Endothelial cell of umbilical vein (primary cell): ENCODE measurements at regions not wholly inside any gene's neighbourhood (a gene's known extent, or its start where the extent isn't known, plus 50 kb on each side); places are given as distances from the start of the nearest gene placed in this dataset.

Source experiments
- BruUV-seq: library from RNA; stranded (reverse); fragments of 400-500 nt; replicated peaks from 2 replicates; lab custom pipeline; 2021; lab: Mats Ljungman, UMichigan
- CTCF ChIA-PET: fragments of 300-600, 350-600 bp; sonication (Branson Sonifier 250); formaldehyde crosslinking; loops from one replicate; lab custom pipeline; 2021; ENCODE audit warnings: antibody characterized with exemption, inconsistent platforms; lab: Charles Lee
- POLR2A ChIA-PET: fragments of 300-600, 350-600 bp; sonication (Branson Sonifier 250); formaldehyde crosslinking; loops from one replicate; lab custom pipeline; 2021; ENCODE audit warnings: antibody characterized with exemption, inconsistent platforms; lab: Charles Lee
- DNase-seq: peaks from one replicate; pipeline ENCODE4 v3.0.0-alpha.2; 2011; ENCODE audit warnings: low read depth, low spot score
- FAIRE-seq: peaks from 2 replicates; lab custom pipeline; 2011; peaks lifted over from hg19 to GRCh38; lab: Jason Lieb, UNC
- H2AFZ ChIP-seq: 2 replicates; pipeline ENCODE4 v1.6.0; 2012; ENCODE audit warnings: low read depth, low read length, control low read depth, inconsistent platforms
- H3K27ac ChIP-seq: 2 replicates; pipeline ENCODE4 v1.5.1; 2011; ENCODE audit warnings: low read depth, mild to moderate bottlenecking, control low read depth, low read length, moderate library complexity; ENCODE audit not compliant: insufficient read depth
- H3K27me3 ChIP-seq, 2 experiments: 2 replicates each; pipeline versions ENCODE4 v1.6.0 to v1.6.1; 2011; ENCODE audit warnings: low read length in 2 of 2, mixed read lengths in 1 of 2; ENCODE audit not compliant: control insufficient read depth in 2 of 2, insufficient read depth in 2 of 2
- H3K36me3 ChIP-seq, 2 experiments: 2 replicates in 1 of 2; 3 replicates in 1 of 2; pipeline ENCODE4 v1.5.1; 2011; ENCODE audit warnings: low read length in 2 of 2, mild to moderate bottlenecking in 1 of 2, moderate library complexity in 1 of 2; ENCODE audit not compliant: control insufficient read depth in 2 of 2, insufficient read depth in 2 of 2; ENCODE audit errors: extremely low read depth in 1 of 2
- H3K4me1 ChIP-seq: 3 replicates; pipeline ENCODE4 v1.5.1; 2011; ENCODE audit warnings: mild to moderate bottlenecking, low read length; ENCODE audit not compliant: control insufficient read depth, insufficient read depth; ENCODE audit errors: extremely low read depth
- H3K4me2 ChIP-seq: 2 replicates; pipeline ENCODE4 v1.6.1; 2011; ENCODE audit warnings: low read length, control low read depth, mixed read lengths; ENCODE audit not compliant: insufficient read depth
- H3K4me3 ChIP-seq, 3 experiments: fragments of 200-600 bp in 1 of 3; sonication (generic), shearing (Covaris generic) in 1 of 3; replicated peaks in 1 of 3; 2 replicates each; pipeline ENCODE4 v1.5.1; 2011 to 2016; ENCODE audit warnings: control low read depth in 3 of 3, low read length in 3 of 3, mild to moderate bottlenecking in 2 of 3, inconsistent platforms in 1 of 3, low read depth in 1 of 3, moderate library complexity in 1 of 3; ENCODE audit not compliant: insufficient read depth in 1 of 3
- H3K79me2 ChIP-seq: 2 replicates; pipeline ENCODE4 v1.6.0; 2012; ENCODE audit warnings: low read length, inconsistent platforms; ENCODE audit not compliant: control insufficient read depth, insufficient read depth
- H3K9ac ChIP-seq: replicated peaks from 2 replicates; pipeline ENCODE3; 2011; ENCODE audit warnings: low read length, control low read depth; ENCODE audit not compliant: insufficient read depth; ENCODE audit errors: extremely low read depth
- H3K9me1 ChIP-seq: replicated peaks from 3 replicates; pipeline ENCODE4 v1.6.0; 2011; ENCODE audit warnings: mild to moderate bottlenecking, low read length; ENCODE audit not compliant: control insufficient read depth, insufficient read depth; ENCODE audit errors: extremely low read depth
- H3K9me3 ChIP-seq: replicated peaks from 2 replicates; pipeline ENCODE4 v1.5.1; 2012; ENCODE audit warnings: low read length, inconsistent platforms; ENCODE audit not compliant: control insufficient read depth, insufficient read depth
- H4K20me1 ChIP-seq: replicated peaks from 2 replicates; pipeline ENCODE3; 2011; ENCODE audit warnings: mild to moderate bottlenecking, low read length; ENCODE audit not compliant: control insufficient read depth, insufficient read depth; ENCODE audit errors: extremely low read depth
- CTCF ChIP-seq, 2 donors: IDR thresholded peaks; 1 replicate in 1 of 2; 2 replicates in 1 of 2; pipeline ENCODE4 v1.5.1; 2011; ENCODE audit warnings: low read length in 2 of 2, mild to moderate bottlenecking in 2 of 2, moderate library complexity in 2 of 2, control low read depth in 1 of 2, inconsistent platforms in 1 of 2, low read depth in 1 of 2; ENCODE audit not compliant: insufficient read depth in 1 of 2; ENCODE audit errors: extremely low read depth in 1 of 2
- EZH2 ChIP-seq: IDR thresholded peaks from 2 replicates; pipeline ENCODE4 v1.6.1; 2012; ENCODE audit warnings: borderline replicate concordance, low read depth, mild to moderate bottlenecking, moderate library complexity, low read length, inconsistent platforms; ENCODE audit not compliant: severe bottlenecking
- FOS ChIP-seq: IDR thresholded peaks from 2 replicates; pipeline ENCODE4 v1.6.1; 2011; ENCODE audit warnings: mild to moderate bottlenecking, low read length, moderate library complexity, borderline replicate concordance; ENCODE audit not compliant: insufficient read depth
- GATA2 ChIP-seq: IDR thresholded peaks from 2 replicates; pipeline ENCODE4 v1.7.0; 2011; ENCODE audit warnings: low read depth, mild to moderate bottlenecking, moderate library complexity, mixed read lengths, low read length; ENCODE audit not compliant: insufficient read length, insufficient read depth
- JUN ChIP-seq: IDR thresholded peaks from 2 replicates; pipeline ENCODE4 v1.6.1; 2011; ENCODE audit warnings: borderline replicate concordance, low read depth; ENCODE audit not compliant: insufficient read length, insufficient read depth
- dilution Hi-C: fragments of 300-500 bp; cut with MboI; formaldehyde crosslinking; loops from one replicate; pipeline ENCODE4 v1.15.0; 2019; ENCODE audit warnings: low sequenced_read_pairs; ENCODE audit not compliant: extremely low pct_ligation_motif_present
- intact Hi-C: fragments of 100-400 bp; cut with micrococcal nuclease; formaldehyde crosslinking; loops from one replicate; pipeline ENCODE4 v1.10.0; 2022

- no TSS peak for BruUV-seq
- H3K9ac ChIP-seq, result no peak overlapping the region
- H3K9me3 ChIP-seq, result no peaks in the 10 kb centered on the region
- intact Hi-C loops, result no loop called here
- TF ChIP-seq FOS (no peak), EZH2 (no peak), JUN (no peak), GATA2 (no peak), CTCF (IDR thresholded peaks at IDR 0.05; ENCODE audit: extremely low read depth in 1 of 2, insufficient read depth in 1 of 2, low read depth in 1 of 2, low read length in 2 of 2) (no peak)
- FAIRE-seq, result no peak
- H3K4me3 ChIP-seq, result no peak overlapping the region
- no peak overlapping the region for H3K27ac ChIP-seq
- H3K79me2 ChIP-seq, result no peaks in the 10 kb centered on the region
- POLR2A ChIA-PET, result no interaction called here
- CTCF ChIA-PET, result no interaction called here
- H3K4me2 ChIP-seq, result no peak overlapping the region
- dilution Hi-C loops, result no loop called here
- H3K9me1 ChIP-seq, result no peaks in the 10 kb centered on the region
- peaks cover 0 to 1% of the 10 kb centered on the region in 2 experiments for H3K27me3 ChIP-seq
- no peak overlapping the region for H2AFZ ChIP-seq
- H3K4me1 ChIP-seq, result no peaks in the 10 kb centered on the region
- DNase-seq, result no peak
- no peaks in the 10 kb centered on the region for H3K36me3 ChIP-seq
- H4K20me1 ChIP-seq, result no peaks in the 10 kb centered on the region
Observed at GRCh38 chr1:25105836-25106235, 126.5 kb downstream of the SYF2 start.
